ENCODE measurements at regions not wholly inside any gene's neighbourhood (a gene's known extent, or its start where the extent isn't known, plus 50 kb on each side); places are given as distances from the start of the nearest gene placed in this dataset.

DNA sequence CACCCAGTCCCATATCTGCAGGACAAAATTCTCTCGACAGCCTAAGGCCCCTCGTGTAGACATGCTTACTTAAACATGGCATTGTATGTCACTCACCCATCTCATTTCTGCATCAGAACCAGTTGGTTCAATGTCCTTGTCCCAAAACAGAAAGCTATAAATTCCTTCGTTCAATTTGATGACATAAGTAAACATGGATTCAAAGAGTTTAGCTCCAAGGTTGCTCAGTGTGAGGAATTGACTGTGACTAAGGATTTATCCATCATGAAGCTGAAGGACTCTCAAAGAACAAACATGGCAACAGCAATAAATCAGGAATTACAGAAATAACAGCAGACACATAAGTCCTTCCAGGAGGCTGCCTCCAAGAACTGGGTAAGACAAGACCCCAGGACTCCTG lies 237.2 kb downstream of the TOMM20 start:
- TF ChIP-seq POLR2A (IDR thresholded peaks at IDR 0.05) (no peak), CTCF (IDR thresholded peaks at IDR 0.05) (no peak)
